ENCODE measurements at regions not wholly inside any gene's neighbourhood (a gene's known extent, or its start where the extent isn't known, plus 50 kb on each side); places are given as distances from the start of the nearest gene placed in this dataset.

GRCh38 chr5:2013301-2014057 is 130.8 kb upstream of the IRX4 start:
- CTCF ChIA-PET (ENCODE audit: partially characterized antibody), result interaction anchor here (1.6 kb wide), 1 partner anchor 252 kb away, joined by 3 read pairs; no protein-coding TSS in a partner anchor
- POLR2A ChIA-PET (ENCODE audit: partially characterized antibody), result no interaction called here
- Histone ChIP-seq H3K36me3 (ENCODE audit: insufficient read depth, low read length) (no peaks in the 10 kb centered on the region), H3K27ac (ENCODE audit: low read depth, low read length) (no peak overlapping the region), H3K27me3 (ENCODE audit: insufficient read depth, low read length) (no peaks in the 10 kb centered on the region), H3K9me3 (ENCODE audit: control insufficient read depth in 1 of 2, low read length in 2 of 2) (no peaks in the 10 kb centered on the region), H3K4me3 (ENCODE audit: low read length in 2 of 2) (no peak overlapping the region), H3K4me1 (ENCODE audit: insufficient read depth, low read length) (no peaks in the 10 kb centered on the region)
- H3K27me3 Mint-ChIP-seq, result peaks cover 6 to 7% of the 10 kb centered on the region in 2 donors
- no peaks in the 10 kb centered on the region for H3K4me1 Mint-ChIP-seq
- intact Hi-C loops (cut with micrococcal nuclease), result no loop called here
- no peaks in the 10 kb centered on the region for H3K36me3 Mint-ChIP-seq
- H3K4me3 Mint-ChIP-seq, result no peak overlapping the region
- H3K27ac Mint-ChIP-seq, result no peak overlapping the region
- no peaks in the 10 kb centered on the region for H3K9me3 Mint-ChIP-seq
- no peak for DNase-seq

- DNase-seq, result no peak
- Mint-ChIP-seq H3K9me3 (no peaks in the 10 kb centered on the region), H3K4me3 (no peak overlapping the region), H3K27ac (no peak overlapping the region), H3K27me3 (peaks cover 7 to 9% of the 10 kb centered on the region in 2 donors), H3K36me3 (no peaks in the 10 kb centered on the region), H3K4me1 (no peaks in the 10 kb centered on the region)
- CTCF ChIA-PET (ENCODE audit: partially characterized antibody), result interaction anchor here (1.6 kb wide), 1 partner anchor 251 kb away, joined by 3 read pairs; no protein-coding TSS in a partner anchor
- no peaks in the 10 kb centered on the region for H3K4me1 ChIP-seq (ENCODE audit: insufficient read depth, low read length)
- H3K27me3 ChIP-seq (ENCODE audit: insufficient read depth, low read length), result no peaks in the 10 kb centered on the region
- POLR2A ChIA-PET (ENCODE audit: partially characterized antibody), result no interaction called here
- intact Hi-C loops (cut with micrococcal nuclease), result no loop called here
- no peak overlapping the region for H3K27ac ChIP-seq (ENCODE audit: low read depth, low read length)
- H3K36me3 ChIP-seq (ENCODE audit: insufficient read depth, low read length), result no peaks in the 10 kb centered on the region
- no peaks in the 10 kb centered on the region for H3K9me3 ChIP-seq (ENCODE audit: control insufficient read depth in 1 of 2, low read length in 2 of 2)
- no peak overlapping the region for H3K4me3 ChIP-seq (ENCODE audit: low read length in 2 of 2)
These were observed 130.2 kb upstream of the IRX4 start for GRCh38 chr5:2012885-2013284.

GRCh38 chr5:2011481-2012411 is 129.0 kb upstream of the IRX4 start:
- no peak overlapping the region for H3K27ac ChIP-seq (ENCODE audit: low read depth, low read length)
- no peaks in the 10 kb centered on the region for H3K36me3 ChIP-seq (ENCODE audit: insufficient read depth, low read length)
- H3K27me3 ChIP-seq (ENCODE audit: insufficient read depth, low read length), result no peaks in the 10 kb centered on the region
- Mint-ChIP-seq H3K27ac (no peak overlapping the region), H3K4me1 (no peaks in the 10 kb centered on the region), H3K9me3 (no peaks in the 10 kb centered on the region), H3K4me3 (no peak overlapping the region), H3K36me3 (no peaks in the 10 kb centered on the region), H3K27me3 (peaks cover 6 to 7% of the 10 kb centered on the region in 2 donors)
- H3K4me1 ChIP-seq (ENCODE audit: insufficient read depth, low read length), result no peaks in the 10 kb centered on the region
- POLR2A ChIA-PET (ENCODE audit: partially characterized antibody), result no interaction called here
- intact Hi-C loops (cut with micrococcal nuclease), result no loop called here
- no peak overlapping the region for H3K4me3 ChIP-seq (ENCODE audit: low read length in 2 of 2)
- no peak for DNase-seq
- H3K9me3 ChIP-seq (ENCODE audit: control insufficient read depth in 1 of 2, low read length in 2 of 2), result no peaks in the 10 kb centered on the region
- CTCF ChIA-PET (ENCODE audit: partially characterized antibody), result no interaction called here

GRCh38 chr5:2010940-2011339 is 128.2 kb upstream of the IRX4 start:
- H3K4me1 Mint-ChIP-seq, result no peaks in the 10 kb centered on the region
- ChIA-PET POLR2A (ENCODE audit: partially characterized antibody) (no interaction called here), CTCF (ENCODE audit: partially characterized antibody) (no interaction called here)
- no peaks in the 10 kb centered on the region for H3K9me3 ChIP-seq (ENCODE audit: control insufficient read depth in 1 of 2, low read length in 2 of 2)
- H3K9me3 Mint-ChIP-seq, result no peaks in the 10 kb centered on the region
- H3K27me3 Mint-ChIP-seq, result peaks cover 6 to 7% of the 10 kb centered on the region in 2 donors
- H3K4me3 Mint-ChIP-seq, result no peak overlapping the region
- H3K36me3 ChIP-seq (ENCODE audit: insufficient read depth, low read length), result no peaks in the 10 kb centered on the region
- H3K27ac Mint-ChIP-seq, result no peak overlapping the region
- H3K27ac ChIP-seq (ENCODE audit: low read depth, low read length), result no peak overlapping the region
- H3K4me3 ChIP-seq (ENCODE audit: low read length in 2 of 2), result no peak overlapping the region
- no peaks in the 10 kb centered on the region for H3K36me3 Mint-ChIP-seq
- no peak for DNase-seq
- intact Hi-C loops (cut with micrococcal nuclease), result no loop called here
- H3K27me3 ChIP-seq (ENCODE audit: insufficient read depth, low read length), result no peaks in the 10 kb centered on the region
- no peaks in the 10 kb centered on the region for H3K4me1 ChIP-seq (ENCODE audit: insufficient read depth, low read length)

GRCh38 chr5:2009986-2010914 is 127.5 kb upstream of the IRX4 start:
- H3K27ac Mint-ChIP-seq, result no peak overlapping the region
- no peak for DNase-seq
- H3K36me3 Mint-ChIP-seq, result no peaks in the 10 kb centered on the region
- H3K4me3 Mint-ChIP-seq, result no peak overlapping the region
- Histone ChIP-seq H3K27ac (ENCODE audit: low read depth, low read length) (no peak overlapping the region), H3K9me3 (ENCODE audit: control insufficient read depth in 1 of 2, low read length in 2 of 2) (no peaks in the 10 kb centered on the region), H3K4me1 (ENCODE audit: insufficient read depth, low read length) (no peaks in the 10 kb centered on the region), H3K27me3 (ENCODE audit: insufficient read depth, low read length) (no peaks in the 10 kb centered on the region), H3K4me3 (ENCODE audit: low read length in 2 of 2) (no peak overlapping the region), H3K36me3 (ENCODE audit: insufficient read depth, low read length) (no peaks in the 10 kb centered on the region)
- no peaks in the 10 kb centered on the region for H3K4me1 Mint-ChIP-seq
- ChIA-PET POLR2A (ENCODE audit: partially characterized antibody) (no interaction called here), CTCF (ENCODE audit: partially characterized antibody) (no interaction called here)
- peaks cover 6 to 7% of the 10 kb centered on the region in 2 donors for H3K27me3 Mint-ChIP-seq
- no peaks in the 10 kb centered on the region for H3K9me3 Mint-ChIP-seq
- intact Hi-C loops (cut with micrococcal nuclease), result no loop called here

GRCh38 chr5:2008851-2009629 is 126.3 kb upstream of the IRX4 start:
- Mint-ChIP-seq H3K36me3 (no peaks in the 10 kb centered on the region), H3K4me3 (no peak overlapping the region), H3K27me3 (peaks cover 6 to 9% of the 10 kb centered on the region in 2 donors), H3K4me1 (no peaks in the 10 kb centered on the region), H3K27ac (no peak overlapping the region), H3K9me3 (no peaks in the 10 kb centered on the region)
- ChIA-PET CTCF (ENCODE audit: partially characterized antibody) (no interaction called here), POLR2A (ENCODE audit: partially characterized antibody) (no interaction called here)
- DNase-seq, result no peak
- Histone ChIP-seq H3K4me3 (ENCODE audit: low read length in 2 of 2) (no peak overlapping the region), H3K9me3 (ENCODE audit: control insufficient read depth in 1 of 2, low read length in 2 of 2) (no peaks in the 10 kb centered on the region), H3K36me3 (ENCODE audit: insufficient read depth, low read length) (no peaks in the 10 kb centered on the region), H3K4me1 (ENCODE audit: insufficient read depth, low read length) (no peaks in the 10 kb centered on the region), H3K27me3 (ENCODE audit: insufficient read depth, low read length) (no peaks in the 10 kb centered on the region), H3K27ac (ENCODE audit: low read depth, low read length) (no peak overlapping the region)
- intact Hi-C loops (cut with micrococcal nuclease), result no loop called here

Measured in CD4-positive, alpha-beta memory T cell (primary cell).